ENCODE measurements at regions not wholly inside any gene's neighbourhood (a gene's known extent, or its start where the extent isn't known, plus 50 kb on each side); places are given as distances from the start of the nearest gene placed in this dataset.

DNA sequence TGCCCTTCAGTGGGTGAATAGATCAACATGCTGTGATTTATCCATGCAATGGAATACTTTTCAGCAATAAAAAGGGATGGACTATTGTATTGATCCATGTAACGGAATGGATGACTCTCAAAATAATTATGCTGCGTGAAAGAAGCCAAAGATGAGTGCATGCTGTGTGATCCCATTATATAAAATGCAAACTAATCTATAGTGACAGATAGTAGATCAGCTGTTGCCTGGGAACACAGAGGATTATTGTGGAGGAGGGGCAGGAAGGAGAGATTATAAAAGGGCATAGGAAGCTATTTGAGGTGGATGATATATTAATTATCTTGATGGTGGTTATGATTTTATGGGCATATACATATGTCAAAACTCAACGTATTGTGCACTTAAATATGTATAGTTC is 55.5 kb upstream of the ADAM23 start:
- no peak overlapping the region for H3K27ac Mint-ChIP-seq
- peaks cover 24% of the 10 kb centered on the region for H3K9me3 Mint-ChIP-seq
- no peaks in the 10 kb centered on the region for H3K4me1 Mint-ChIP-seq
- no peaks in the 10 kb centered on the region; the same call in 1 of the 2 replicates for H3K27me3 Mint-ChIP-seq (ENCODE audit: low read depth)
- H3K4me3 Mint-ChIP-seq, result no peak overlapping the region
- CTCF ChIA-PET, result no interaction called here
- no peak for TF ChIP-seq ZBTB21 (CRISPR knock-in tag; IDR thresholded peaks at IDR 0.05; ENCODE audit: borderline replicate concordance)
- TF ChIP-seq NR2C2 (CRISPR knock-in tag; IDR thresholded peaks at IDR 0.05), result no peak
- no peak for TF ChIP-seq SOX15 (CRISPR knock-in tag; IDR thresholded peaks at IDR 0.05)
- TF ChIP-seq PRDM15 (CRISPR knock-in tag; IDR thresholded peaks at IDR 0.05), result no peak
- TF ChIP-seq CREM (CRISPR knock-in tag; IDR thresholded peaks at IDR 0.05), result no peak
- TF ChIP-seq NR1H2 (CRISPR knock-in tag; IDR thresholded peaks at IDR 0.05), result no peak
- H3K36me3 Mint-ChIP-seq, result peaks cover 5% of the 10 kb centered on the region
- ATAC-seq (no peak), DNase-seq (ENCODE audit: low spot score) (no peak)
- POLR2A ChIA-PET, result no interaction called here

GRCh38 chr2:206388698-206389097 is 54.6 kb upstream of the ADAM23 start:
- Mint-ChIP-seq H3K27ac (no peak overlapping the region), H3K9me3 (peaks cover 23% of the 10 kb centered on the region), H3K4me1 (no peaks in the 10 kb centered on the region), H3K36me3 (peaks cover 5% of the 10 kb centered on the region), H3K4me3 (no peak overlapping the region), H3K27me3 (ENCODE audit: low read depth) (peaks cover under 1% of the 10 kb centered on the region)
- ATAC-seq, result no peak
- DNase-seq (ENCODE audit: low spot score), result no peak
- POLR2A ChIA-PET, result no interaction called here
- TF ChIP-seq NR1H2 (CRISPR knock-in tag; IDR thresholded peaks at IDR 0.05), result no peak
- TF ChIP-seq CBFB (CRISPR knock-in tag; IDR thresholded peaks at IDR 0.05; ENCODE audit: low read depth), result no peak
- TF ChIP-seq, protein P1, sequence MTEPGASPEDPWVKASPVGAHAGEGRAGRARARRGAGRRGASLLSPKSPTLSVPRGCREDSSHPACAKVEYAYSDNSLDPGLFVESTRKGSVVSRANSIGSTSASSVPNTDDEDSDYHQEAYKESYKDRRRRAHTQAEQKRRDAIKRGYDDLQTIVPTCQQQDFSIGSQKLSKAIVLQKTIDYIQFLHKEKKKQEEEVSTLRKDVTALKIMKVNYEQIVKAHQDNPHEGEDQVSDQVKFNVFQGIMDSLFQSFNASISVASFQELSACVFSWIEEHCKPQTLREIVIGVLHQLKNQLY (CRISPR knock-in tag; IDR thresholded peaks at IDR 0.05), result no peak
- TF ChIP-seq FOXK1 (CRISPR knock-in tag; IDR thresholded peaks at IDR 0.05), result no peak
- no peak for TF ChIP-seq MXD4 (CRISPR knock-in tag; IDR thresholded peaks at IDR 0.05; ENCODE audit: borderline replicate concordance)
- no peak for TF ChIP-seq ZNF219 (CRISPR knock-in tag; IDR thresholded peaks at IDR 0.05; ENCODE audit: borderline replicate concordance)
- TF ChIP-seq, protein P2, sequence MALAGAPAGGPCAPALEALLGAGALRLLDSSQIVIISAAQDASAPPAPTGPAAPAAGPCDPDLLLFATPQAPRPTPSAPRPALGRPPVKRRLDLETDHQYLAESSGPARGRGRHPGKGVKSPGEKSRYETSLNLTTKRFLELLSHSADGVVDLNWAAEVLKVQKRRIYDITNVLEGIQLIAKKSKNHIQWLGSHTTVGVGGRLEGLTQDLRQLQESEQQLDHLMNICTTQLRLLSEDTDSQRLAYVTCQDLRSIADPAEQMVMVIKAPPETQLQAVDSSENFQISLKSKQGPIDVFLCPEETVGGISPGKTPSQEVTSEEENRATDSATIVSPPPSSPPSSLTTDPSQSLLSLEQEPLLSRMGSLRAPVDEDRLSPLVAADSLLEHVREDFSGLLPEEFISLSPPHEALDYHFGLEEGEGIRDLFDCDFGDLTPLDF (CRISPR knock-in tag; IDR thresholded peaks at IDR 0.05), result no peak
- TF ChIP-seq CREM (CRISPR knock-in tag; IDR thresholded peaks at IDR 0.05), result no peak
- no peak for TF ChIP-seq NFE2L1 (CRISPR knock-in tag; IDR thresholded peaks at IDR 0.05)
- no peak for TF ChIP-seq ESRRA (CRISPR knock-in tag; IDR thresholded peaks at IDR 0.05; ENCODE audit: borderline replicate concordance)
- no peak for TF ChIP-seq OVOL2 (CRISPR knock-in tag; IDR thresholded peaks at IDR 0.05; ENCODE audit: borderline replicate concordance)
- no peak for TF ChIP-seq FOXP1 (CRISPR knock-in tag; IDR thresholded peaks at IDR 0.05; ENCODE audit: borderline replicate concordance)
- no peak for TF ChIP-seq NR2C2 (CRISPR knock-in tag; IDR thresholded peaks at IDR 0.05)
- TF ChIP-seq JUN (CRISPR knock-in tag; IDR thresholded peaks at IDR 0.05), result no peak
- no peak for TF ChIP-seq GTF2I (CRISPR knock-in tag; conservative IDR thresholded peaks at IDR 0.05)
- no peak for TF ChIP-seq ZNF396 (CRISPR knock-in tag; IDR thresholded peaks at IDR 0.05; ENCODE audit: borderline replicate concordance)
- TF ChIP-seq KAT7 (CRISPR knock-in tag; IDR thresholded peaks at IDR 0.05; ENCODE audit: borderline replicate concordance), result no peak
- CTCF ChIA-PET, result no interaction called here

GRCh38 chr2:206389164-206389563 is 54.2 kb upstream of the ADAM23 start:
- Mint-ChIP-seq H3K36me3 (peaks cover 10% of the 10 kb centered on the region), H3K9me3 (peaks cover 25% of the 10 kb centered on the region)
- POLR2A ChIA-PET, result no interaction called here
- TF ChIP-seq ZNF425 (CRISPR knock-in tag; conservative IDR thresholded peaks at IDR 0.05) (no peak), SMAD4 (CRISPR knock-in tag; IDR thresholded peaks at IDR 0.05) (no peak), GABPB1 (CRISPR knock-in tag; IDR thresholded peaks at IDR 0.05) (no peak), ZNF317 (CRISPR knock-in tag; IDR thresholded peaks at IDR 0.05; ENCODE audit: borderline replicate concordance, low read depth) (no peak)
- TF ChIP-seq, protein P3, sequence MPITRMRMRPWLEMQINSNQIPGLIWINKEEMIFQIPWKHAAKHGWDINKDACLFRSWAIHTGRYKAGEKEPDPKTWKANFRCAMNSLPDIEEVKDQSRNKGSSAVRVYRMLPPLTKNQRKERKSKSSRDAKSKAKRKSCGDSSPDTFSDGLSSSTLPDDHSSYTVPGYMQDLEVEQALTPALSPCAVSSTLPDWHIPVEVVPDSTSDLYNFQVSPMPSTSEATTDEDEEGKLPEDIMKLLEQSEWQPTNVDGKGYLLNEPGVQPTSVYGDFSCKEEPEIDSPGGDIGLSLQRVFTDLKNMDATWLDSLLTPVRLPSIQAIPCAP (CRISPR knock-in tag; IDR thresholded peaks at IDR 0.05), result no peak

More at GRCh38 chr2:206389164-206389563, 54.2 kb upstream of the ADAM23 start:
- Mint-ChIP-seq H3K4me3 (no peak overlapping the region), H3K27me3 (ENCODE audit: low read depth) (peaks cover 5% of the 10 kb centered on the region), H3K4me1 (no peaks in the 10 kb centered on the region), H3K27ac (no peak overlapping the region)
- ATAC-seq, result no peak
- CTCF ChIA-PET, result no interaction called here
- no peak for DNase-seq (ENCODE audit: low spot score)
